ENCODE measurements at regions not wholly inside any gene's neighbourhood (a gene's known extent, or its start where the extent isn't known, plus 50 kb on each side); places are given as distances from the start of the nearest gene placed in this dataset.

DNA sequence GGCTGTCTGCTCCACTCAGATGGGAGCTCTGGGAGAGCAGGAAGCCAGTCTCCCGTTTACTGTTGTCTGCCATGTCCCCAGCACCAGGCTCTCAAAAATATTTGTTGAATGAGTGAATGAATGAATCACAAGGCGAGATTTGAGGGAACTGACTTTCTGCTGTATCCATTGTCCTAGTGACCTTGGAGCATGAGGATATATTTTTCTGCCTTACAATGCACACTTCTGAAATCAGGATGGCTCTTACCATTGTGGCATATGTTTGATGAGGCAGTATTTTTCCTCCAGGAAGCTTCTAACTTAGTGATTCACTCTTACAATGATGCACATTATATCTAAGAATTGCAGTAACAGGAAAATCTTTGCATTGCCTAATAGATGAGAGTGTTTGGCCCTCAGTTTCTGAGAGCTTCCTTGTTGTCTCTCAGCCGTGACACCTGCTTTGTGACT lies 136.4 kb downstream of the RPS24 start:
- Histone ChIP-seq H3K36me3 (ENCODE audit: insufficient read depth, low read length, poor library complexity, severe bottlenecking) (no peaks in the 10 kb centered on the region), H3K4me3 (ENCODE audit: low read depth, low read length, poor library complexity, severe bottlenecking) (no peak overlapping the region), H3K9me3 (ENCODE audit: low read depth, low read length, poor library complexity, severe bottlenecking) (no peaks in the 10 kb centered on the region), H3K27me3 (replicated peaks; ENCODE audit: insufficient read depth, low read depth, low read length, poor library complexity) (no peaks in the 10 kb centered on the region), H3K4me1 (ENCODE audit: insufficient read depth, low read length, poor library complexity, severe bottlenecking) (no peaks in the 10 kb centered on the region), H3K27ac (ENCODE audit: low read depth, low read length, poor library complexity, severe bottlenecking) (no peak overlapping the region)
- BruUV-seq (replicated peaks), result no TSS peak
- no peak for DNase-seq (ENCODE audit: low spot score)
- ChIA-PET CTCF (no interaction called here), POLR2A (ENCODE audit: low non-redundant PET) (no interaction called here)
- intact Hi-C loops (cut with micrococcal nuclease; ENCODE audit: unreplicated experiment), result no loop called here
- TF ChIP-seq EZH2 (IDR thresholded peaks at IDR 0.05; ENCODE audit: borderline replicate concordance, low read depth, low read length, poor library complexity, severe bottlenecking), result no peak

DNA sequence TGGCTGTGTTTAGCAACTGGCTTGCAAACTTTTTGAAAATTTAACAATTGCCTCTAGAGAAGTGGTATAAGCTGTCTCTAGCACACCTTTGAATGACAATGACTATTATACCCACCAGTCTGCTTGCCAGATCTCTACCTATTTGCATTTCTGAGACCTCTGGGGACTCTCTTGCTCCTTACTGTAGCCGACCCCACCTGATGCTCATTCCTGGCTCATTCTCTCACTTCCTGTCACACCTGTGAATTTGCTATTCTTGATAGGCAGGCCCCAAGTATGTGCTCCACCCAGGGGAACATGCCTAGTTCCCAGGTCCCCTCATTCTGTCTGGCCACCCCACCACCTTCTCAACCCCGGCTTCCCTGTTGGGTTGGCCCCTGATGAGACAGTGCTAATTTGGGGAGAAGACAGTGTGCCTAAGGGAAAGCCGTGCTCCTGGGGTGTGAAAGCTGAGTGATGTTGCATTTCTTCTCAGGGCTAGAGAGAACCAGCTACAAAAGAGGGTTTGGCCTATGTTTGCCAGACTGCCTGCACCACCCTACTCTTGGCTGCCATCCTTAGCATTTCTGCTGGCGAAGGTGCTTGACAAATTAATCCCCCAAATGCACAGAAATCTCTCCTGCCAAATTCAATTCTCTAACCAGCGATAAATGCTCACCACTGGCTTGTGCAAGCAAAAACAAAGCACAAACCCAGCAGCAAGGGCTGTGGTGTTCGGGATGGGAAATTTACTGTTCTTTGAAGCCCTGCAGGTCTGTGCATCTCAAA lies 138.2 kb downstream of the RPS24 start:
- no TSS peak for BruUV-seq (replicated peaks)
- Histone ChIP-seq H3K4me3 (ENCODE audit: low read depth, low read length, poor library complexity, severe bottlenecking) (no peak overlapping the region), H3K4me1 (ENCODE audit: insufficient read depth, low read length, poor library complexity, severe bottlenecking) (peaks cover 5% of the 10 kb centered on the region), H3K9me3 (ENCODE audit: low read depth, low read length, poor library complexity, severe bottlenecking) (no peaks in the 10 kb centered on the region), H3K36me3 (ENCODE audit: insufficient read depth, low read length, poor library complexity, severe bottlenecking) (no peaks in the 10 kb centered on the region), H3K27ac (ENCODE audit: low read depth, low read length, poor library complexity, severe bottlenecking) (no peak overlapping the region), H3K27me3 (replicated peaks; ENCODE audit: insufficient read depth, low read depth, low read length, poor library complexity) (no peaks in the 10 kb centered on the region)
- ChIA-PET POLR2A (ENCODE audit: low non-redundant PET) (no interaction called here), CTCF (no interaction called here)
- no peak for DNase-seq (ENCODE audit: low spot score)
- TF ChIP-seq EZH2 (IDR thresholded peaks at IDR 0.05; ENCODE audit: borderline replicate concordance, low read depth, low read length, poor library complexity, severe bottlenecking), result no peak
- TF ChIP-seq, protein P1, sequence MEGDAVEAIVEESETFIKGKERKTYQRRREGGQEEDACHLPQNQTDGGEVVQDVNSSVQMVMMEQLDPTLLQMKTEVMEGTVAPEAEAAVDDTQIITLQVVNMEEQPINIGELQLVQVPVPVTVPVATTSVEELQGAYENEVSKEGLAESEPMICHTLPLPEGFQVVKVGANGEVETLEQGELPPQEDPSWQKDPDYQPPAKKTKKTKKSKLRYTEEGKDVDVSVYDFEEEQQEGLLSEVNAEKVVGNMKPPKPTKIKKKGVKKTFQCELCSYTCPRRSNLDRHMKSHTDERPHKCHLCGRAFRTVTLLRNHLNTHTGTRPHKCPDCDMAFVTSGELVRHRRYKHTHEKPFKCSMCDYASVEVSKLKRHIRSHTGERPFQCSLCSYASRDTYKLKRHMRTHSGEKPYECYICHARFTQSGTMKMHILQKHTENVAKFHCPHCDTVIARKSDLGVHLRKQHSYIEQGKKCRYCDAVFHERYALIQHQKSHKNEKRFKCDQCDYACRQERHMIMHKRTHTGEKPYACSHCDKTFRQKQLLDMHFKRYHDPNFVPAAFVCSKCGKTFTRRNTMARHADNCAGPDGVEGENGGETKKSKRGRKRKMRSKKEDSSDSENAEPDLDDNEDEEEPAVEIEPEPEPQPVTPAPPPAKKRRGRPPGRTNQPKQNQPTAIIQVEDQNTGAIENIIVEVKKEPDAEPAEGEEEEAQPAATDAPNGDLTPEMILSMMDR (conservative IDR thresholded peaks at IDR 0.05; ENCODE audit: low read depth, low read length), result no peak
- intact Hi-C loops (cut with micrococcal nuclease; ENCODE audit: unreplicated experiment), result no loop called here

- TF ChIP-seq, protein P1 (conservative IDR thresholded peaks at IDR 0.05; ENCODE audit: low read depth, low read length), result no peak
- TF ChIP-seq EZH2 (IDR thresholded peaks at IDR 0.05; ENCODE audit: borderline replicate concordance, low read depth, low read length, poor library complexity, severe bottlenecking), result no peak
- no peak overlapping the region for H3K27ac ChIP-seq (ENCODE audit: low read depth, low read length, poor library complexity, severe bottlenecking)
- no peak overlapping the region for H3K4me3 ChIP-seq (ENCODE audit: low read depth, low read length, poor library complexity, severe bottlenecking)
- no peaks in the 10 kb centered on the region for H3K9me3 ChIP-seq (ENCODE audit: low read depth, low read length, poor library complexity, severe bottlenecking)
- H3K36me3 ChIP-seq (ENCODE audit: insufficient read depth, low read length, poor library complexity, severe bottlenecking), result no peaks in the 10 kb centered on the region
- H3K27me3 ChIP-seq (replicated peaks; ENCODE audit: insufficient read depth, low read depth, low read length, poor library complexity), result no peaks in the 10 kb centered on the region
- POLR2A ChIA-PET (ENCODE audit: low non-redundant PET), result no interaction called here
- no TSS peak for BruUV-seq (replicated peaks)
- H3K4me1 ChIP-seq (ENCODE audit: insufficient read depth, low read length, poor library complexity, severe bottlenecking), result peaks cover 10% of the 10 kb centered on the region
- no peak for DNase-seq (ENCODE audit: low spot score)
- CTCF ChIA-PET, result no interaction called here
- intact Hi-C loops (cut with micrococcal nuclease; ENCODE audit: unreplicated experiment), result no loop called here
Observed at GRCh38 chr10:78173360-78174015, 139.8 kb downstream of the RPS24 start.
